ENCODE measurements at regions not wholly inside any gene's neighbourhood (a gene's known extent, or its start where the extent isn't known, plus 50 kb on each side); places are given as distances from the start of the nearest gene placed in this dataset.

- Histone ChIP-seq H4K91ac (replicated peaks; ENCODE audit: insufficient read length, low read length) (no peak overlapping the region), H3K27me3 (replicated peaks in 1 of 4; ENCODE audit: control insufficient read depth in 3 of 4, extremely low read depth in 1 of 4, insufficient read depth in 3 of 4, low read length in 3 of 4) (no peaks in the 10 kb centered on the region), H2BK20ac (ENCODE audit: low read length) (no peak overlapping the region), H2BK120ac (replicated peaks; ENCODE audit: low read depth, low read length) (no peak overlapping the region), H4K8ac (ENCODE audit: extremely low read depth, insufficient read depth, low read length) (no peak overlapping the region), H2BK12ac (ENCODE audit: low read depth, low read length) (no peak overlapping the region), H3K4ac (replicated peaks; ENCODE audit: insufficient read length, low read depth, low read length) (no peak overlapping the region), H3K9ac (replicated peaks in 1 of 4; ENCODE audit: extremely low read depth in 1 of 4, low read depth in 3 of 4, low read length in 3 of 4) (no peak overlapping the region), H3K4me1 (replicated peaks in 1 of 4; ENCODE audit: control insufficient read depth in 3 of 4, insufficient read depth in 4 of 4, low read length in 3 of 4) (no peaks in the 10 kb centered on the region; a peak in 1 of 7 replicates), H3K18ac (ENCODE audit: extremely low read depth, low read length) (no peak overlapping the region), H3K27ac (ENCODE audit: low read depth, low read length) (no peak overlapping the region), H3K4me2 (ENCODE audit: insufficient read depth in 1 of 2, low read depth in 2 of 2, low read length in 2 of 2) (no peak overlapping the region), H4K20me1 (replicated peaks in 1 of 2; ENCODE audit: control insufficient read depth in 1 of 2, insufficient read depth in 2 of 2, low read length in 2 of 2) (no peaks in the 10 kb centered on the region), H3K36me3 (ENCODE audit: control insufficient read depth in 2 of 4, insufficient read depth in 4 of 4, low read length in 3 of 4) (no peaks in the 10 kb centered on the region), H3K4me3 (ENCODE audit: extremely low read depth in 1 of 4, insufficient read depth in 2 of 4, low read depth in 3 of 4, low read length in 4 of 4) (no peak overlapping the region), H3K79me2 (ENCODE audit: control insufficient read depth in 1 of 2, insufficient read depth in 2 of 2, low read length in 2 of 2) (no peaks in the 10 kb centered on the region), H3K79me1 (ENCODE audit: low read depth, low read length) (no peaks in the 10 kb centered on the region), H4K5ac (ENCODE audit: insufficient read length, low read depth, low read length) (no peak overlapping the region), H3K9me3 (ENCODE audit: insufficient read depth in 2 of 2, low read depth in 1 of 2, low read length in 1 of 2) (no peaks in the 10 kb centered on the region), H2AK5ac (ENCODE audit: low read depth, low read length) (no peak overlapping the region), H2AFZ (ENCODE audit: low read length) (no peak overlapping the region), H3K14ac (ENCODE audit: insufficient read length) (no peak overlapping the region), H2BK5ac (ENCODE audit: low read depth, low read length) (no peak overlapping the region), H3K56ac (replicated peaks; ENCODE audit: insufficient read length, low read depth, low read length) (no peak overlapping the region), H3K23ac (ENCODE audit: insufficient read length) (no peak overlapping the region), H3K23me2 (ENCODE audit: low read depth, low read length) (no peaks in the 10 kb centered on the region), H2BK15ac (ENCODE audit: low read length) (no peak overlapping the region)
- WGBS, 2 experiments (ENCODE audit: extremely low coverage in 1 of 2, insufficient coverage in 1 of 2, insufficient read length in 1 of 2, insufficient replicate concordance in 2 of 2, low coverage in 1 of 2, low lambda C conversion rate in 2 of 2, missing lambda C conversion rate in 1 of 2), result 85% methylated on average over 2 of the region's 2 CpGs; no CpG with 5 or more reads in 1 of the 2 experiments
- ChIA-PET CTCF (ENCODE audit: partially characterized antibody) (no interaction called here), POLR2A (ENCODE audit: partially characterized antibody) (no interaction called here)
- FAIRE-seq, result no peak
- DNase-seq (ENCODE audit: low read depth in 1 of 2, low spot score in 2 of 2), result no peak
- no peak for TF ChIP-seq SAP30 (IDR thresholded peaks at IDR 0.05; ENCODE audit: insufficient read depth, insufficient replicate concordance, low read length)
- TF ChIP-seq SIRT6 (IDR thresholded peaks at IDR 0.05; ENCODE audit: low read length), result no peak
- TF ChIP-seq EZH2 (IDR thresholded peaks at IDR 0.05; ENCODE audit: low read depth, low read length, severe bottlenecking), result no peak
- no peak for TF ChIP-seq JUN (IDR thresholded peaks at IDR 0.05; ENCODE audit: low read depth, low read length)
- no peak for TF ChIP-seq RAD21 (IDR thresholded peaks at IDR 0.05 in 1 of 2, conservative IDR thresholded peaks at IDR 0.05 in 1 of 2; ENCODE audit: low read depth in 2 of 2, low read length in 2 of 2)
- no peak for TF ChIP-seq KDM5A (IDR thresholded peaks at IDR 0.05; ENCODE audit: low read length)
- TF ChIP-seq POLR2AphosphoS5 (IDR thresholded peaks at IDR 0.05; ENCODE audit: low read depth, low read length), result no peak
- no peak for TF ChIP-seq SUZ12 (IDR thresholded peaks at IDR 0.05; ENCODE audit: low read length)
- TF ChIP-seq FOSL1 (IDR thresholded peaks at IDR 0.05; ENCODE audit: insufficient read depth, low read depth, low read length), result no peak
- no peak for TF ChIP-seq CTCF (IDR thresholded peaks at IDR 0.05; ENCODE audit: control extremely low read depth in 1 of 3, insufficient read depth in 1 of 3, low read depth in 1 of 3, low read length in 3 of 3)
- no peak for TF ChIP-seq RNF2 (IDR thresholded peaks at IDR 0.05; ENCODE audit: borderline replicate concordance, low read depth, low read length, missing control alignments, poor library complexity, severe bottlenecking)
These were observed 166.6 kb downstream of the ZNF330 start for GRCh38 chr4:141387299-141387698.

All from H1 (cell line).